DND-41 (cell line): ENCODE measurements at regions not wholly inside any gene's neighbourhood (a gene's known extent, or its start where the extent isn't known, plus 50 kb on each side); places are given as distances from the start of the nearest gene placed in this dataset.

ENCODE experiments used
- CTCF ChIP-seq: IDR thresholded peaks from 2 replicates; pipeline ENCODE4 v1.5.1; 2012; ENCODE audit warnings: borderline replicate concordance, low read length, moderate library complexity, mild to moderate bottlenecking; ENCODE audit not compliant: poor library complexity, severe bottlenecking; ENCODE audit errors: extremely low read depth
- EZH2 ChIP-seq: IDR thresholded peaks from 3 replicates; pipeline ENCODE4 v1.6.1; 2012; ENCODE audit warnings: borderline replicate concordance, low read depth, mild to moderate bottlenecking, moderate library complexity, low read length, inconsistent platforms; ENCODE audit not compliant: severe bottlenecking

DNA sequence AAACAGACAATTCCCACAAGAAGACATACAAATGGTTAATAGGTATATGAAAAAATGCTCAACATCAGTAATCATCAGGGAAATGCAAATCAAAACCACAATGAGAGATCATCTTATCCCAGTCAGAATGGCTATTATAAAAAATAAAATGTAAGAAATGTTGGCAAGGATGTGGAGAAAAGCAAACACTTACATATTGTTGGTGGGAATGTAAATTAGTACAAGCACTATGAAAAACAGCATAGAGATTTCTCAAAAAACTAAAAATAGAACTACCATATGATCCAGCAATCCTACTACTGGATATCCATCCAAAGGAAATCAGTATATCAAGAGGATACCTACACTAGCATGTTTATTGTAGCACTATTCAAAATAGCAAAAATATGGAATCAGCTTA lies 186.6 kb downstream of the NOL4 start:
- TF ChIP-seq EZH2 = no peak
- TF ChIP-seq CTCF = no peak
